ENCODE measurements at regions not wholly inside any gene's neighbourhood (a gene's known extent, or its start where the extent isn't known, plus 50 kb on each side); places are given as distances from the start of the nearest gene placed in this dataset.

DNA sequence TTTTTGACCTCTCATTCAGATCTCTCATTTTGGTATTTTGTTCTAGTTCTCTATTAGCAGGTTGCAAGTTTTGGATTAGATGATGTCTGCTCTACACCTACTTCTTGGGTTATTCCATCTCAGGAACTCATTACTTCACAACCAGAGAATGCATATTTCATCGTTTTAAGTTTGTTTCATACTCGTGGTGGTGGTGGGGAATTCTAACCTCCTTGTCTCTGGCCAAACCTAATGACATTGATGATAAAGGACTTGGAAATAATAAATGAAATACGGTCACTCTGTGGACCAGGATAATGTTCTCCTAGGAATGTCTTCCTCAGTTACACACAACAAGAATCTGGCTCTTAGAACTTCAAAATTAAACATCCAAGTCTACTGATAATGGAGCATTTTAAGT lies 115.2 kb downstream of the CDC42EP3 start:
- FAIRE-seq = no peak
- Histone ChIP-seq H3K9me3 (no peaks in the 10 kb centered on the region), H3K36me3 (no peaks in the 10 kb centered on the region), H3K27ac (no peak overlapping the region), H3K4me3 (no peak overlapping the region), H3K4me1 (peaks cover 0 to 8% (median under 1%) of the 10 kb centered on the region in 3 donors), H3K27me3 (no peaks in the 10 kb centered on the region)
- 74 to 77% methylated on average over 3 of the region's 3 CpGs for WGBS, 2 donors
- intact Hi-C loops (cut with DNase I) = no loop called here
- no peak for DNase-seq
- ATAC-seq = no peak
- TF ChIP-seq, protein P1, sequence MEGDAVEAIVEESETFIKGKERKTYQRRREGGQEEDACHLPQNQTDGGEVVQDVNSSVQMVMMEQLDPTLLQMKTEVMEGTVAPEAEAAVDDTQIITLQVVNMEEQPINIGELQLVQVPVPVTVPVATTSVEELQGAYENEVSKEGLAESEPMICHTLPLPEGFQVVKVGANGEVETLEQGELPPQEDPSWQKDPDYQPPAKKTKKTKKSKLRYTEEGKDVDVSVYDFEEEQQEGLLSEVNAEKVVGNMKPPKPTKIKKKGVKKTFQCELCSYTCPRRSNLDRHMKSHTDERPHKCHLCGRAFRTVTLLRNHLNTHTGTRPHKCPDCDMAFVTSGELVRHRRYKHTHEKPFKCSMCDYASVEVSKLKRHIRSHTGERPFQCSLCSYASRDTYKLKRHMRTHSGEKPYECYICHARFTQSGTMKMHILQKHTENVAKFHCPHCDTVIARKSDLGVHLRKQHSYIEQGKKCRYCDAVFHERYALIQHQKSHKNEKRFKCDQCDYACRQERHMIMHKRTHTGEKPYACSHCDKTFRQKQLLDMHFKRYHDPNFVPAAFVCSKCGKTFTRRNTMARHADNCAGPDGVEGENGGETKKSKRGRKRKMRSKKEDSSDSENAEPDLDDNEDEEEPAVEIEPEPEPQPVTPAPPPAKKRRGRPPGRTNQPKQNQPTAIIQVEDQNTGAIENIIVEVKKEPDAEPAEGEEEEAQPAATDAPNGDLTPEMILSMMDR (IDR thresholded peaks at IDR 0.05) = no peak

DNA sequence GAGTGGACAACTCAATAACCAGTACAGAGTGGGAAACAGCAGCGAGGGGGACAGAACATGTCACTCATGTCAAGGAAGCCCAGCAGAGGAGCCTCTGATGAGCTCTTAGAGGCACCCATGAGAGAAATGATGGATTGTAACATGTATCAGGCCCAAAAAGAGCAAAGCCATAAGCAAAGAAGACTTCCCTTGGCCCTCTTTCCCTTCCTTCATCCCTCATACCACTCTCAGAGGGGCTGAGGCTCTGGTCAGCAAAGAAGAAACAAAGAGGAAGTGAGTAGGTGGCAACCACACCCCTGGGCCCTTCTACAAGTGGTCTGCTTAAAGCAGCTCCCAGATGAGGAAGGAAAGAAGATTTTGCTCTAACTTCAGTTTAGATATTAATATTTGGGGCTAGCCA lies 112.8 kb downstream of the CDC42EP3 start:
- DNase-seq = peak in 1 of 6 donors; percentile 28
- H3K27ac ChIP-seq = no peak overlapping the region
- H3K4me1 ChIP-seq = peaks cover 0 to 12% (median 6%) of the 10 kb centered on the region in 3 donors
- intact Hi-C loops (cut with DNase I) = no loop called here
- peak in 1 of 4 donors; percentile 79 for ATAC-seq
- no peaks in the 10 kb centered on the region for H3K27me3 ChIP-seq
- H3K4me3 ChIP-seq = no peak overlapping the region
- TF ChIP-seq, protein P1 (IDR thresholded peaks at IDR 0.05) = no peak
- no peaks in the 10 kb centered on the region for H3K9me3 ChIP-seq
- H3K36me3 ChIP-seq = no peaks in the 10 kb centered on the region
- FAIRE-seq = no peak
- 92 to 100% methylated on average over 1 of the region's 1 CpG for WGBS, 2 donors

DNA sequence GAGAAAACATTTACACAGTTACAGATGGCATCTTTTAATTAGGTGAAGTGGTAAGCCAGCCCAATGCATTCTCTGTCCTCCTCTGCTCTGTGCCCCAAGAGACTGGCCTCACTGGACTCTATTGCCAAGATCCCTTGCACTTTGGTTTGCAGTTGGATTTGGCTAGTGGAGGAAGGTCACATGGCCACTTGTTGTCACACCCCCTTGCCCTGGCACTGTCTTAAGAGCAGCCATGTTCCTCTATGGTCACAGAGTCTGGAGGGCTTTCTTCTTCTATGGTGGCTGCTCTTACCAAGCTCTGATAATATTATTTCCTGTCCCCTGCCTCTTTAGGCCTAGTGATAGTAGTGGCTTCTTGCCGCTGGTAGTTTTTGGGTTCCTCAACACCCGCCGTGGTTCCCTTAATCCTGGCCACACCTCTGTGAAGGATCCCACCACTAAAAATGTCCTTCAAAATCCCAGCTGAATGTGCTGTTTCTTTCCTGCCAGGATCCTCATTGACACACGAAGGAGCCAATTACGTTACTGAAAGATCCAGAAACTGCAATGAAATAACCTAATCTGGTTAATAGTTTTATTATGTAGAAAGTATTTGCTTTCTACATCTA lies 111.1 kb downstream of the CDC42EP3 start:
- Histone ChIP-seq H3K36me3 (no peaks in the 10 kb centered on the region), H3K4me1 (peaks cover 0 to 12% (median 6%) of the 10 kb centered on the region in 3 donors), H3K27me3 (no peaks in the 10 kb centered on the region), H3K9me3 (no peaks in the 10 kb centered on the region), H3K27ac (no peak overlapping the region), H3K4me3 (no peak overlapping the region)
- FAIRE-seq (no peak), DNase-seq (no peak), ATAC-seq (peak in 2 of 4 donors; percentile 29 to 45)
- intact Hi-C loops (cut with DNase I) = no loop called here
- TF ChIP-seq, protein P1 (IDR thresholded peaks at IDR 0.05) = no peak
- 97 to 98% methylated on average over 5 of the region's 5 CpGs for WGBS, 2 donors

DNA sequence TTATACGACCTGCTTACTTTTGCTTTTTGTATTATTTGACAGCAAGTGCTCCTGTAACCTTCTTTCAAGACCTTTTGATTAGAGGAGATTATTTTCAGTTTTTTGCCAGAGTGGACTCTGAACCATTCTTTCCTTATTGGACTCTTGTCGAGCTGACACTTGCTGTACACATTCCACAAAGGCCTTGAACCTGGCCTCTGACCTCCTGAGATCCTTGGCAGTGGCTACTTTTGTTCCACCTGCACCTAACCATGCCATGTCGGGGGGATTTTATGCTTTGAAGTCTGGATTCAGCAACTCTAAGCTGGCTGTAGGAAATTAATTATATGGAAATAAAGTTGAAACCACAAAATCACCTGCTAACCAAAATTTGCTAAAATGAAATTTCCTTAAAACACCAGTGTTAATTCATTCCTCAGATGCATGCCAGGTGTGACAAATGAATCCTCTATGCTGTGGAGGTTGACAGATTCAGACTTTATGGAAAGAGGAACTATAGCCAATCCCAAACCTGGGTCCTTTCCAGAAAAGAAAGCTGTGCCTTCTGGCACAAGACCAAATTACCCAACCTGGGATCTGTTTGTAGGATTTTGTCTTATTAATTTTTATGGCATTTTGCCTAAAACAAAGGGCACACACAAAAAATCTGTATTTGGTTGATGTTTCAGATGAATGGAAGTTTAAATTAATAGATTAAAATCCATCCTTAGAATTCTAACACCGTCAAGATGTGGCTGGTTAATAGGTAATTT lies 110.4 kb downstream of the CDC42EP3 start:
- peak in 1 of 4 donors; percentile 15 for ATAC-seq

More for the DNA sequence above, 110.4 kb downstream of the CDC42EP3 start:
- H3K27me3 ChIP-seq = no peaks in the 10 kb centered on the region
- FAIRE-seq (no peak), DNase-seq (no peak)
- no peak overlapping the region for H3K4me3 ChIP-seq
- WGBS, 2 donors = 43 to 47% methylated on average over 4 of the region's 4 CpGs
- H3K4me1 ChIP-seq = peaks cover 0 to 12% (median 6%) of the 10 kb centered on the region in 3 donors
- H3K9me3 ChIP-seq = no peaks in the 10 kb centered on the region
- no peak overlapping the region for H3K27ac ChIP-seq
- no peaks in the 10 kb centered on the region for H3K36me3 ChIP-seq
- TF ChIP-seq, protein P1 (IDR thresholded peaks at IDR 0.05) = no peak
- intact Hi-C loops (cut with DNase I) = no loop called here

All from pancreas (tissue), 10 donors.